ENCODE measurements at regions not wholly inside any gene's neighbourhood (a gene's known extent, or its start where the extent isn't known, plus 50 kb on each side); places are given as distances from the start of the nearest gene placed in this dataset.

GRCh38 chr2:238996331-238997136 is 148.6 kb downstream of the TWIST2 start:
- no peak for DNase-seq
- no peaks in the 10 kb centered on the region for H3K9me3 ChIP-seq (ENCODE audit: control insufficient read depth, low read length)
- H3K4me1 ChIP-seq (ENCODE audit: control insufficient read depth, insufficient read depth, low read length, poor library complexity, severe bottlenecking), result no peaks in the 10 kb centered on the region
- no peak overlapping the region for H3K4me3 ChIP-seq (ENCODE audit: insufficient read depth, low read depth, low read length, poor library complexity, severe bottlenecking)
- H3K27ac ChIP-seq (ENCODE audit: insufficient read depth, low read length, poor library complexity, severe bottlenecking), result no peak overlapping the region
- no peaks in the 10 kb centered on the region for H3K36me3 ChIP-seq (ENCODE audit: control insufficient read depth, insufficient read depth, low read length)
- no peaks in the 10 kb centered on the region for H3K27me3 ChIP-seq (replicated peaks; ENCODE audit: control insufficient read depth, insufficient read depth, low read length, poor library complexity, severe bottlenecking)

DNA sequence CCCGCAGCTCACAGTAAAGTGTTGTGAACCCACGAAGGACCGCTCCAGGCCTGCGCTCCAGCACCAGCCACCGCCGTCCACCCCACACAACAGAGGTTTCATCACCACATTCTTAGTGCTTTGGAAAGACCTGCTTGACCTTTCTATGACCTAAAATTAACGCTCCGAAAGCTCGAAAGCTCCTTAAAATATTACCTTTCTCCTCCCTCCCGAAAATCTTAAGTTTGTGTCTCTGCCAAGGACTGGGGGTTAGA is 149.2 kb downstream of the TWIST2 start:
- H3K4me3 ChIP-seq (ENCODE audit: insufficient read depth, low read depth, low read length, poor library complexity, severe bottlenecking), result no peak overlapping the region
- no peaks in the 10 kb centered on the region for H3K27me3 ChIP-seq (replicated peaks; ENCODE audit: control insufficient read depth, insufficient read depth, low read length, poor library complexity, severe bottlenecking)
- no peak for DNase-seq
- no peaks in the 10 kb centered on the region for H3K36me3 ChIP-seq (ENCODE audit: control insufficient read depth, insufficient read depth, low read length)
- no peaks in the 10 kb centered on the region for H3K4me1 ChIP-seq (ENCODE audit: control insufficient read depth, insufficient read depth, low read length, poor library complexity, severe bottlenecking)
- no peak overlapping the region for H3K27ac ChIP-seq (ENCODE audit: insufficient read depth, low read length, poor library complexity, severe bottlenecking)
- no peaks in the 10 kb centered on the region for H3K9me3 ChIP-seq (ENCODE audit: control insufficient read depth, low read length)

- no peaks in the 10 kb centered on the region for H3K9me3 ChIP-seq (ENCODE audit: control insufficient read depth, low read length)
- H3K4me1 ChIP-seq (ENCODE audit: control insufficient read depth, insufficient read depth, low read length, poor library complexity, severe bottlenecking), result no peaks in the 10 kb centered on the region
- no peaks in the 10 kb centered on the region for H3K36me3 ChIP-seq (ENCODE audit: control insufficient read depth, insufficient read depth, low read length)
- H3K27me3 ChIP-seq (replicated peaks; ENCODE audit: control insufficient read depth, insufficient read depth, low read length, poor library complexity, severe bottlenecking), result no peaks in the 10 kb centered on the region
- H3K27ac ChIP-seq (ENCODE audit: insufficient read depth, low read length, poor library complexity, severe bottlenecking), result no peak overlapping the region
- H3K4me3 ChIP-seq (ENCODE audit: insufficient read depth, low read depth, low read length, poor library complexity, severe bottlenecking), result no peak overlapping the region
- DNase-seq, result no peak
These were observed 149.8 kb downstream of the TWIST2 start for GRCh38 chr2:238997684-238998083.
